ENCODE measurements at regions not wholly inside any gene's neighbourhood (a gene's known extent, or its start where the extent isn't known, plus 50 kb on each side); places are given as distances from the start of the nearest gene placed in this dataset.

GRCh38 chr13:89846926-89847585 is 1500.4 kb upstream of the MIR17HG start:
- no peak for TF ChIP-seq CTCF (IDR thresholded peaks at IDR 0.05)
- no peak for TF ChIP-seq POLR2A (IDR thresholded peaks at IDR 0.05)
